ENCODE measurements at regions not wholly inside any gene's neighbourhood (a gene's known extent, or its start where the extent isn't known, plus 50 kb on each side); places are given as distances from the start of the nearest gene placed in this dataset.

DNA sequence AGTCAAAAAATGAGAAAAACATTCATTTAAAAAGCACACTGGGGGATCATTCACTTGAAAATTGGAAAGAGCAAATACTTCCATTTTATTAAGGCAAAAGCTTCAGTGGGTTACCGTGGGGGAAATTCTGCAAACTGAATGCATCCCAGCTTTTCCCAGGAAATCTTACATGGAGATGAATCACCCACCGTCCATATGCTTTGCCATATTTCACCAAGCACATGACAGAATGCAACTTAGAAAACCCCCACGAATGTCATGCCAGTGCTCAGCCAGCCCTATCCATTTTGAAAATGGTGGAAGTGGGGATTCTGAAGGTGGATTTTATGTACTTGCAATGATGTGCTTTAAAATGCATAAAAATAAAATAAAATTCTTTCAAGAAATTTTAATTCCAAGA, 485.5 kb upstream of the ID2 start:
- DNase-seq: no peak

DNA sequence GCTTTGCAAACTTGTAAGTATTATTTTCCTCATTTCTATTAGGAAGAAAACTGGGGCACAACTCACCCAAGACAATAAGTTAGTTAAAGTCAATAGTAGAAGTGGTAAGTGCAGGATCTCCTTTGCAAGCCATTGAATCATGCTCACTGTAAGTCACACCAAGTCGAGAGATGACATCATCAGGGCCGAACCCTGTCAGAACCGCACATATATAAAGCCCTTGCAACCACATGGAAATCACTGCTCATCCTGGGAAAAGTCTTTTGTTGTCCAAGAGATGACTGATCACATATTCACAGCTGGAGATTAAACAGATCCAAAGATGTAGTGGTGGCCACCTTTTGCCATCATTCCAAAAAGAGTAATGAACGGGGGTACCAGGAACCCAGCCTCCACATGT, 484.8 kb upstream of the ID2 start:
- DNase-seq: no peak

DNA sequence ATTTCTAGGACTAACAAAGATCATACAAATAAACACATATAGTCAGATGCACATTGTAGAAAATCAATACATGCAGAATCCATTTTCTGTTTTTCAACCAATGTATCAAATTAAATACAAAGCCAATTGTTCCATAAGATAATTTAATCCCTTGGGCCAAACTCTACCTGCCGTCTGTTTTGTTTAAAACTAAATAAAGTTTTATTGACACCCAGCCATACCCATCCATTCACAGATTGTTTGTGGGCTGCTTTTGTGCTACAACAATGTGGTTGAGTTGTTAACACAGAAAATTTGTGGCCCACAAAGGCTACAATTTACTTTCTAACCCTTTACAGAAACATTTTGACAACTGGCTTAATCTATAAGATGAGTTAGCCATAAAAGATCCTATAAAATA, 484.0 kb upstream of the ID2 start:
- DNase-seq: no peak

DNA sequence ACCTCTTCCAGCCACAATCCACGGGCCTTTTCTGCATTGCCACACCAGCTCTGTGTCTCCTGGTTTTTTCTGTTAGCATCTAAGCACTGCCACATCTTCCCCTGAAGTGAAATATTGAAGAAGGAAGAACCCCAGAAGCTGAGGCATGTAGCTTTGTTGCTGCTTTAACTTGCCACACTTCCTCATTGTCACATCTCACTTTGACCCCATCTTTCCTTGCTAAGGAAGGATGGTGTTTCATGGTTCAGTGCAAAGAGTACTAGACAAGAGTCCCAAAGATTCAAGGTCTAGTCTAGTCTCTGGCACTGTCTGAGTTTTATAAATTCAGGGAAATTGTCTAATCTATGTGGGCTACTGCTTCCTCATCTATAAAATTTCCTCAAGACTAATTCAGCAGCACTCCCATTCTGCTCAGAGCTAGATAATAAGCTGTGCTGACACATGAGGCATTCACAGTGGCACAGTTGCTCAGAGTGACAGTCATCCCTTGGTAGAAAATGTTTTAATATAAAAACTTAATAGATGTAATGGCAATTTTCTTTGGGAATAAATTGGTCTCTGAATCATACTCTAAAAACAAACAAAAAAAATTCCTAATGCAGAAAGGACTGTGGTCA, 483.0 kb upstream of the ID2 start:
- DNase-seq: peak; percentile 17

DNA sequence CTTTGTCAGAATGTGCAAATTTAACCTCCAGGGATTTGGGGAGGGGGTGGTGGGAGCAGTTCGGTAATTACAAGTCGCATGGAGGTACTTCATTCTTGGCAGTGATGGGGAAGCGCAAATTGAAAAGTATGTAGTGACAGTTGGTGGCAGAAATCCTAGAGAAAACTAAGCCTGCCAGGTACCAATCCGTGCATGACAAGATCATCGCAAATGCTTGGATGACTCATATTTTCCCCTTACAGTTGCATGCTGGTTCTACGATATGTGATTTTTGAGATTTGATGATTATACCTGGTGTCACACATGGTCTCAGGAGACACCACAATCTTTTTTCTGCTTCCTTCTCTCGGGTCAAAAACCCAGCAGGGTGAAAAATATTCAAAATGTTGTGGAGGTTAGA, 479.7 kb upstream of the ID2 start:
- no peak for DNase-seq

DNA sequence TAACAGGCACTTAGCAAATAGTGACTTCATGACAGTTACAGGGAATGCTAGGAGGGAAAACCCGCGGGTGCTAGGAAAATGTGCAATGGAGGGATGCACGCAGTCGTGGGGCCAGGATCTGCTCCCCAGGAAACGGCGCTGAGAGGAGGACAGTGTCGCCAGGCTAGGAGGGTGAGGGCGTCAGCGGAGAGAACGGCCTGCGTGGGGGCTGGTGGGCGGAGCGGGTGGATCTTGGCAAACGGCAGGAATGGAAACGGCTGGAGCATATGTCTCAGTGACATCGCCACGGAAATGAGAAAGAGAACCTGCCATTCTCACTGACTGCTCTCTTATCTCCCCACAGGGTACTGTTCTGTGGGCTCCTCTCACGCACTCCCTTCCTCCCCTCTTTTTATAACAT, 478.5 kb upstream of the ID2 start:
- no peak for DNase-seq

DNA sequence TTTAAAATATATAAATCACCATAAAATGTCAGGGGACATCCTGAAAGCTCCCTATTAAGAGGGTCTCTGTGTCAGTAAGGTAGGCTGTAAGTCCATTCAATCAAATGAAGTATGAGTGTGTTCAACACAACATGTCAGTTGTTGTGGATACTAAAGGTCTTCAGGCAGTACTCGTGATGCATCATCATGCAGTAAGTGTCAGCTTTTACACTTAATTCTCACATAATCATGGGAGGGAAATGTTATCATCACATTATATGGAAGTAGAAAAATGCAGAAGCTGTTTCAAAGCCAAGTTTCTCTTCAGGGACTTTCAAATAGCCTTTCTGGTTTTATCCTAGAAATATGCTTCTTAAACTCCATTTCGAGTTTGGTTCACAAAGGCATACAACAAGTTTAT, 477.1 kb upstream of the ID2 start:
- peak; percentile 38 for DNase-seq

DNA sequence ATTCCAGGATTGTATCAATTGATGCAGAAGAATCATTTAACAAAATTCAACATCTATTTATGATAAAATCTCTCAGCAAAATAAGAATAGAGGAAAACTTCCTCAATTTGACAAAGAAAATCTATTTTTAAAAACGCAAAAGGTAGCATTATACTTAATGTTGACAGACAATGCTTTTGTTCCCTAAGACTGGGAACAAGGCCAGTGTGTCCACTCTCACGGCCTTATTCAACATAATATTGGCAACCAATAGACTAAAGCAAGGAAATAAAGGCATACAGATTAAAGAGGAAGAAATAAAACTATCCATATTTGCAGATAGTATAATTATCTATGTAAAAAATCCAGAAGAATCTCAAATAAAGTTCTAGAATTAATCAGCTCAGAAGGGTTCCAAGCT, 472.4 kb upstream of the ID2 start:
- no peak for DNase-seq

DNA sequence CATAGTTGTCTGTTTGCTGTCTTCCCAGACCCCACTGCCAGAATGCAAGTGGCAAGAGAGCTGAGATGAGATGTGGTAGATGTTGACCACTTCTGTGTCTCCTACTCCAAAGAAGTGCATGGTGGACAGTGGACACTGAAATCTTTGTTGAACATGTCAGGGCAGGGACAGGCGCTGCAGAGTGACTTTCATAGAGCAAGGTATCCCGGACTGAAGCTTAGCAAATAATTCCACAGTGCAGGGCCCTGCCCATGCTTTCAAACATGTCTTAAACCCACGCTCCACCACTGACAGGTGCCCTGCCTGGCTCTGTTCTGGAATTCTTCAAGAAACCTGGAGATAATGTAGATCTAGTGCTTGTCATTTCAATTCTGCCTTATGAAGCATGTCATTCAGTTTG, 470.5 kb upstream of the ID2 start:
- no peak for DNase-seq

DNA sequence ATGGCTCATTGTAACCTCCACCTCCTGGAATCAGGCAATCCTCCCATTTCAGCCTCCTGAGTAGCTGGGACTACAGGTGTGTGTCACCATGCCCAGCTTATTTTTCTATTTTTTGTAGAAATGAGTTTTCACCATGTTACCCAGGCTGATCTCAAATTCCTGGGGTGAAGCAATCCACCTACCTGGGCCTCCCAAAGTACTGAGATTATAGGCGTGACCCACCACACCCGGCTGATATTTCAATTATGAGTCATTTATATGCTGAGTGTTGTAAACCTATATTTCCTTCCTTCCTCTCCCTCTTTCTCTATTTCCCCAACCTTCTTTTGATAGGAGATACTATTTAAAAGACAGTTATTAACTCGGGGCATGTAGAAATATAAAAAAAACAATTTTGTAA, 469.6 kb upstream of the ID2 start:
- no peak for DNase-seq

DNA sequence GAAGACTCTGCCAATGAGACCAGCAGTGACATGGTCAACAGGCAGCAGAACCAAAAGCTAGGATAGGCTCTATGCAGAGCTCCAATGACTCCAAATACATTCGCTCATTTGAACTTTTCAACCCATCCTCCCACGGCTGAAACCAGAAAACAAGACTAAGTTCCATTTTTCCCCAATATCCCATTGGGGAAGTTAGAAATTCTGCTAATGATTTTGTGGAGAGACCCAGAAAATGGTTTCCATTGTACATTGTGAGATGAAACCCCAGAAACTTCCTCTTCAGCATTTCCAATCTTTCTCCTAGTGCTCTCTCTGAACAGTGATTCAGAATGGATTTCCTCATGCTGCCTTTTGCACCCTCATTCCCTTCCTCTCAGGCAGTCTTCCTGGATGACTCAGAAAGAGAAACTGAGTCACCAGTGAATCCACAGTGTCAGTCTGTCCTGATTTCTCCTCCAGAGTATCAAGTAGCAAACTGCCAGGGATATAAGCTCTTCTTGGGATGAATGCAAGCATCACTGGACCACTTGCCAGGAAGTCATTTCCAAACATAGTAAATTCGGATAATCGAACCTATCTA, 467.7 kb upstream of the ID2 start:
- peak; percentile 5 for DNase-seq

DNA sequence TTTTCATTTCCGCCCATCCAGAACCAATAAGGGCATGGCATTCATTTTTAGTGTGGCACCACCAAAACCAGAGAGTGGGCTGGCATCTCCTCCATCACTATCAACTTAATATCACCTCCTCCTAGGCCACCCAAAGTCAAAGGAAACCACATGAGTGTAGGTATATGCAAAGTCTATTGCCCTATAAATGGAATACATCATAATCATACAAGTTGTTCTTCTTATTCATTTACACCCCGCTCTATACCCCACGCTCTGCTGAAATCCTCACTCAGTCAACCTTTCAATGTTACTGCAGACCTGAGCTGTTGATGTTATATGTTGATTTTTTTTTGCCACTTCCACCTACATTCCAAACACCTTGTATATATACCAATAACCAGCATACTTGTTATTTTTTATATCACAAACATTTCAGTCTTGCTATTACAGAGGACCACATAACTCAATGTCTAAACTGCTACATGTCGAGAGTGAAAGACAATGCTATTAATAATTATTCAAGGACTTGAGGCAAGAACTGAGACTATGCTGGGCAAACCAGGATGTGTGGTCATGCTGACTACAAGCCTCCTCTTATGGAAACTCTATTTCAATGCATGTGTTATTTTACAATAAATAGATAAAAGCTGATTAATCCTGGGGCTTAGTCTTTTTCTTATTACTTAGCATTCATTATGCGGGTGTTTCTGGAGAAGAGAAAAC, 466.5 kb upstream of the ID2 start:
- no peak for DNase-seq

DNA sequence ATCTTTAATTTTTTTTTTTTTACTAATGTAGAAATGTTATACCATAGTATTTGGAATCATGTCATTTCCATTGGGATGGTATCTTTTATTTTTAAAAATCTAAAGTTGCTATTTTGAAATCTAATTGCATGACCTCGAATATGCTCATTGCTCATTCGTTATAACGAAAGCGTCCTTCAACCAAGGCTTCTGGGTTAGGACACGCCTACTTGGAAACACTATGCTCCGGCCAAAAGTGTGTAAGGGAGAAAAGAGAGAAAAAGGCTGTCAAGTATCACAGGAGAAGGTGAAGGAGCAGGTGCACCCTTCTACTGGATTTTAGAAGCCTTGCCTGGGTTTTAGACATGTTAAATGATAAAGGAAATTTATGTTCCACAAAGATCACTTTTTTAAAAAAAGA, 465.9 kb upstream of the ID2 start:
- no peak for DNase-seq

DNA sequence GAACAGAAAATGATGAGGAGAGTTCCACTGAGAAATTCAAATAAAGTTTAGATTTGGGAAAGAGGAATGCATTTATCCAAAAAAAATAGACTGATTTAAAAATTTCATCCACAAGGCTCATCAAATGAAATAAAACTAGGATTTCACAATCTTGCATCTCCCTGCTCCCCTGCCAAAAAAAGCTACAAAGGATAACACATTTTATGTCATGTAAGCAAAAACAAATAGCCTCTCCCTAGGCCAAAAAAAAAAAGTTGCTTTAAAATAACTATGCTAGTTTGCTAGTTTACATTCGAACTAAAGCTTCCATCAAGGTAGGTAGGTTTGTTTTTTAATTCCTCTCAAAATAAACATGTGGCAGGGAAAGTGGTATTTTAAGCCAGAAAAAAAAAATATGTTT, 465.5 kb upstream of the ID2 start:
- no peak for DNase-seq

DNA sequence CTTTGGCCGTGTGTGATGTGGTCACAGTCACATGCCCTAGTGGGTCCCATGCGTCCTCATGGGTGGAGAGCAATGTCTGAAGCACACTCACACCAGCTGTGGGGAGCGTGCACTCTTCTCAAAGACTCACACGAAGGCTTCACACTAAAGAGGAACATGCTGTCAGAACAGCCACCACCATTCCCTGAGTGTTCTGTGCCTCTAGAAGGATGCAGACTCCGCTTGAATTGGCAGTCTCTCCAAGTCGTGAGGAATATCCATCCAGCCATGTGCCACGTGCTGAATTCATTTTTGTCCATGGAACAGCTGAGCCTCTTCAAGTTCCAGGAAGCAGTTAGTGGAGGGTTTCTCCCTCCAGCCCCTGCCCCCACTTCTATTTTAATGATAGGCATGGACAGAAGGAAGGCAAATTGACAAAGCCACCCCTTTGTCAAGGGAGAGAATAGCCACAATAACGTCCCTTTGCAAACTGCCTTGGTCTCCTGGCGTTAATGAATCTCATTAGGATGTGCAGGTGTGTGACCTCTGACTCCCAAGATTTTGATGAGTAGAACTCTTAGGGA, 464.3 kb upstream of the ID2 start:
- no peak for DNase-seq

DNA sequence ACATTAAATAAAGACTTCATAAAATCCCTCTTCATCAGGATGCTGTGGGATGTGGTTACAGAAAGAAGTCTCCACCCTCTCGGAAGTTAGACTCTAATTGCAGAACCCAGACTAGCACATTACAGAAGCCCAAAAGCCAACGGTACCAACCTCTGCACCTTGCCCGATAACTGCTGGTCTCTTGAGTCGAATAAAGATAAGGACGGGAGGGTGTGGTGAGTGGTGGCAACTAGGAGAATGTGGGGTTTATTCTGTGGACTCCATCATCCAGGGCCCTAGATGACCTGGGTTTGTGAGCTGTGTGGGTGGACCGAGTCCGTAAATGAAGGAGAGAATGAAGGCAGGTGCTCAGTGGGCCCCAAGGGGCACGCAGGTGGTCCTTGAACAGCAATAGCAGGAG, 462.8 kb upstream of the ID2 start:
- DNase-seq: no peak

DNA sequence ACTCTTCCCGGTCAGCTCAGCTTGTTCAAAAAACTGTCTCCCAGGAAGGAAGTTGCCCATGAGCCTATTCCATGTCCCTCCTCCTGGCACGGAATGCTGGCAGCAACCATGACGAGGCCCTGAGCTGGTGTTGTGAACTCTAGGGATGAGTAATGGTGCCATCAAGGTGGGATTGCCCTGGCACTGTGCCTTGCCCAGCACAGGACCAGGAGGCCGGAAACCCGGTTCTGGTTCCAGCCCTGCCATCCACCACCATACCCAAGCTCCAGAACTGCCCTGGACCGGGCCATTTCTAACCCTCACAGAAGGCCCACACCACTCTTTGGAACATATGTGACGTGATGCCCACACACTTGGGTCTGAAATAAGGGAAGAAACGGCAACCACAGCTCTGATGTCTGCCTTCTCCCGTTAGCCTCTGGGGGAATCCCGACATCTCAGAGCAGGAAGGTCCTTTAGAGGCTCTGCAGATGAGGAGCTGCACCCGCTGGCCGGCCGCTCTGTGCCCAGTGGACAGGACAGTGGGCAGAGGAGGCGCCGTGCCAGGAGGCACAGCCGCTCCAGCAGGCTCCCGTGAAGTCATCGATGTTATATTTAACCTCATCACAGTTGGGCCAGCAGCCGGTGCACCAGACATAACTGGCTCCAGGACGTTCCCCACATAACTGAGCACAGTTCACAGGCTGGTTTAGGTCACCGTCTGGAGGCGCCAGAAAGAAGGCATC, 462.1 kb upstream of the ID2 start:
- no peak for DNase-seq

DNA sequence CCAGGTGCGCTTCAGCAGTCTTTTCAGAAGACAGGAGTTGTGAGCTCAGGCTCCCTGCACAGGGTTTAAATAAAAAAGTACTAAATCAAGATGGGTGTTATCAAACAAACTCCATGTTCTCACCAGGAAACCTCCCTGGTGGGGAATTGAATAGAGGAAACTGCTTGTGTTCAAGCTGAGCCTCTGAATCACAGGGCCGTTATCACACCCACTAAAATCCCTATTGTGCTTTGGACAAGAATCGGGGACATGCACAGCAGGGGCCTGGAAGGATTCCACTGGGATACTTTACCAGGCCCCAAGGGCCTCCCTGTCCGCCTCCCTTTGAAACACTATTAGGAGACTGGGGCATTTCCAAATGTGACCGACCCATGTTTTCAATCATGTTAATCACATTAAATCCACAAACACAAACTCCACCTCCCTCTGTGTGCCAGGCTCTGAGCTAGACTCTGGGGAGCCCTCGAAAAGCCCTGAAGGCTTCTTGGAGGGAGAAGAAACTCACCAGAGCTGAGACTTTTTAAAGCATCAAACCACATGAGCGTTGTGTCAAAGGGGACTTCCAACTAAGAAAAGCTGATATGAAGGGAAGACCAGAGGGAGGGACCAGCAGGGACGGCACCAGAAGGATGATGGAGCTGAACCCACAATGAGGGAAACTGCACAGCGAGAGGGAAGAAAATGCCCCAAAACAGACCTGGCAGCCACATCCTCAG, 458.7 kb upstream of the ID2 start:
- no peak for DNase-seq

DNA sequence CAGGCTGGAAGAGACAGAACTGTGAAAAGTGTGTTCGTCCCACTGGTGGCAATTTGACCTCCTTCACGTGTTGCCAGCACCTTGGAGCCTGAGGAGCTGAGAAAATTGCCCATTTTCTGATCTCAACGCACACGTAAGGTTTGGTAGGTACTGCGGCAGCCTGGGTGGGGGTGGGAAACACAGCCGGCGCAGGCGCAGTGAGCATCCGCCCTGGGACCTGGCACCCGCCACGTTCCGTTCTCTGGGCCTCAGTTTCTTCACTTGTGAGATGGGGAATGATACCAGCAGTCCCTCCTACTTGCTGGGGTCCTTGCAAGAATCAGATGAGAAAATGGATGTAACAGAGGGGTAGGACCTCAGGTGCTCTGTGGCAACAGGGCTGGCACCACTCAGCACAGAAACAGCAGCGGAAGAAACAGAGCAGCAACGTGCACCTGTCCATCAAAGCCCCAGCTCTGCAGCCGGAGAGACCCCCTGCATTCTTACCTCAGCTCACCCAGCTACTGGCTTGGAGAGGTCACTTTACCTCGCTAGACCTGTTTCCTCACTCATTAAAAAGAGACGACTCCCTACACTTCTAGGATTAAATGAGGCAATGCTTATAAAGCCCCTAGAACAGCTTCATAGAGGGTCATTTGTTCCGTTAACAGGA, 458.0 kb upstream of the ID2 start:
- no peak for DNase-seq

DNA sequence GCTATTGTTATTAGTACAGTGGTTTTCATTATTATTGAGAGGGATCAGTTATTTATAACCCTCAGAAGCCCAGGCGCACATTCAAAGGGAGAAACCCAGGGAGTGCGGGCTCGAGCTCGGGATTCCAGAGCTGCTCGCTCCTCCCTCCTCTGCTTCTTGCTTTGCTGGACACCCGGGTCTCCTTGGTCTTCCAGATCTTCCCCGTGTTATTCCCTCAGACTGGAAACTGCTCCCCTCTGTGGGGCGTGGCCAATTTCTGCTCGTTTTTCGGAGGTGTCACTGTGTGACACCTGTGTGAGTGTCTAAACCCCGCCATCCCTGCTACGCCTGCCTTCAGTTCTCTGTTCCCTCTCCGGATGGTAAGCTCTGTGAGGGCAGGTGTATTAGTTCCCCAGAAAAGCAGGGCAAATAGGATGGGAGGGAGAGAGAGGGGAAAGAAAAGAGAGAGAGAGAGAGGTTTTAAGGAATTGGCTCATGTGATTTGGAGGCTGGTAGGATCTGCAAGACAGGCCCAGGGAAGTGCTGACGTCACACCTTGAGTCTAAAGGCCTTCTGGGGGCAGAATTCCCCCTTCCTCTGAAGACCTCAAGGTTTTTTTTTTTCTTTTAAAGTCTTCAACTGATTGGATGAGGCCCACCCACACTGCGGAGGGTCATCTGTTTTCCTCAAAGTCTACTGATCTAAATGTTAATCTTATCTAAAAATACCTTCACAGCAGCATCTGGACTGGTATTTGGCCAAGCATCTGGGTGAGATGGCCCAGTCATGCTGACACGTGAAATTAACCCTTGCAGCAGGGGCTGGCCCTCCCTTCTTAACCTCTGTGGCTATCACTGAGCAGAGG, 457.3 kb upstream of the ID2 start:
- DNase-seq: no peak

DNA sequence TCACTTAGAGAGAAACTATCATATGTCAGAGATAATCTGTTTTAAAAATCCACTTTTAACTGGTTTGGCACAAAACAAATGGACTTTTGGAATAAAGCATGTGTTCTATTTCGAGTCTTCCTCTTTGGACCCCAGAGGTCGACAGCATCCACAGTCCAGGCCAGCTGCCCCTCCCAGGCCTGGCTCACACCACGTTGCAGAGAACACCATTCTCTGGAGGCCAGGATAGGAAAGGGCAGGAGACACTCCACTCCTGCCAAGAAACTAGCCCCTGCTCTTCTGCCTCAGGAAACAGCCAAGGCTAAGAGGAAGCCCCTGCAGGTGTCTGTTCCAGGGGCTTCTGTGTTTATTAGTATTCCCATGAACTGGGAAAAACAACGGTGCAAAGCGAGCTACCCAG, 456.6 kb upstream of the ID2 start:
- DNase-seq: no peak

DNA sequence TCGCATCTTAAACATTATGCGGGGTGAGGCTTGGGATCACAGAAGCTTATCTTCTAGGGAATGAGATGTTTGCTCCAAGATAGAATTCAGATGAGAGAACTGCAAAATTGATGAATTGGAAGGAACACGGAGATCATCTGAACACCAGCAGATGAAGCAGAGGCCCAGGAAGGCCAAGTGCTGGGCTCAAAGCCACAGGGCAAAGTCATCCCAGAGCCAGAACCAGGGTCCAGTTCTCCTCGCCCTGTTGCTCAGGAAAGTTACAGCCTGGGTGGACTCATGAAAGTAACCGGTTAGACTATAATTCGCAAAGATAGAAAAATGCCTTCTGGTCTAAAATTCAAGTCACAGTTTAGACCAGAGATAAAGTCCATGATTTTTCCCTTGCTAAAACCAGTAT, 456.1 kb upstream of the ID2 start:
- no peak for DNase-seq
